Loucy (cell line): ENCODE measurements at regions not wholly inside any gene's neighbourhood (a gene's known extent, or its start where the extent isn't known, plus 50 kb on each side); places are given as distances from the start of the nearest gene placed in this dataset.

Source experiments
- EZH2phosphoT487 ChIP-seq: fragments of 200-600 bp; IDR thresholded peaks from 2 replicates; pipeline ENCODE4 v1.6.1; 2018; ENCODE audit warnings: antibody characterized with exemption, mild to moderate bottlenecking, moderate library complexity, borderline replicate concordance
- TF ChIP-seq, protein P1 (sequence below): fragments of 200-600 bp; sonication (generic); conservative IDR thresholded peaks from 2 replicates; pipeline ENCODE4 v1.5.1; 2014; ENCODE audit warnings: mild to moderate bottlenecking, antibody characterized with exemption, low read length

DNA sequence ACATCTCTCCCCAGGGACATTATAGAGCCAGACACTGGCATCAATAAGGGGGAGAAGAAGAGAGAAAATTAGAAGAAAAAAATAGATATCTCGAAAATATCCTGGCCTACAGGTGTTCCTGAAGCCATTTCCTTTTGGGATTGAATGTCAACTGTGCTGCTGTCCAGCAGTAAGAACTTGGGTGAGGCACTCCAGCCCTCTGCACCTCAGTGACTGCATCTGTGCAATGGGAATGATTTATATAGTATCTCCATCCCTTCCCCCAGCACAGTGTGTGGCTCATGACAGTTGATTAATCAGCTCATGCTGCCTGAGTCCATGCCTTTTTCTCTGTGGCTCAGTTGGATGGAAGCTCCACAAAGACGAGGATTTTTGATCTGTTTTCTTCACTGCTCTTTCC lies 74.1 kb upstream of the TINAGL1 start:
- TF ChIP-seq, protein P1, sequence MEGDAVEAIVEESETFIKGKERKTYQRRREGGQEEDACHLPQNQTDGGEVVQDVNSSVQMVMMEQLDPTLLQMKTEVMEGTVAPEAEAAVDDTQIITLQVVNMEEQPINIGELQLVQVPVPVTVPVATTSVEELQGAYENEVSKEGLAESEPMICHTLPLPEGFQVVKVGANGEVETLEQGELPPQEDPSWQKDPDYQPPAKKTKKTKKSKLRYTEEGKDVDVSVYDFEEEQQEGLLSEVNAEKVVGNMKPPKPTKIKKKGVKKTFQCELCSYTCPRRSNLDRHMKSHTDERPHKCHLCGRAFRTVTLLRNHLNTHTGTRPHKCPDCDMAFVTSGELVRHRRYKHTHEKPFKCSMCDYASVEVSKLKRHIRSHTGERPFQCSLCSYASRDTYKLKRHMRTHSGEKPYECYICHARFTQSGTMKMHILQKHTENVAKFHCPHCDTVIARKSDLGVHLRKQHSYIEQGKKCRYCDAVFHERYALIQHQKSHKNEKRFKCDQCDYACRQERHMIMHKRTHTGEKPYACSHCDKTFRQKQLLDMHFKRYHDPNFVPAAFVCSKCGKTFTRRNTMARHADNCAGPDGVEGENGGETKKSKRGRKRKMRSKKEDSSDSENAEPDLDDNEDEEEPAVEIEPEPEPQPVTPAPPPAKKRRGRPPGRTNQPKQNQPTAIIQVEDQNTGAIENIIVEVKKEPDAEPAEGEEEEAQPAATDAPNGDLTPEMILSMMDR, result no peak
- no peak for TF ChIP-seq EZH2phosphoT487
